Trophoblast cell (in vitro differentiated cells and primary cell): ENCODE measurements at regions not wholly inside any gene's neighbourhood (a gene's known extent, or its start where the extent isn't known, plus 50 kb on each side); places are given as distances from the start of the nearest gene placed in this dataset.

ENCODE experiments used
- DNase-seq, 2 donors: peaks; one replicate each; pipeline ENCODE4 v3.0.0-alpha.2; 2016
- H2AFZ ChIP-seq: 2 replicates; pipeline ENCODE4 v1.6.1; 2013; ENCODE audit warnings: low read length, moderate library complexity, mild to moderate bottlenecking; ENCODE audit not compliant: insufficient read depth, poor library complexity
- H2AK5ac ChIP-seq: 2 replicates; pipeline ENCODE4 v1.6.1; 2013; ENCODE audit warnings: mild to moderate bottlenecking, low read length
- H2BK120ac ChIP-seq: 2 replicates; pipeline ENCODE4 v1.6.1; 2013; ENCODE audit warnings: low read length, mild to moderate bottlenecking, moderate library complexity; ENCODE audit not compliant: insufficient read depth, poor library complexity
- H2BK12ac ChIP-seq: 2 replicates; pipeline ENCODE4 v1.6.1; 2013; ENCODE audit warnings: mild to moderate bottlenecking, low read length, moderate library complexity
- H2BK5ac ChIP-seq: 2 replicates; pipeline ENCODE4 v1.6.1; 2013; ENCODE audit warnings: low read length, low read depth, moderate library complexity, mild to moderate bottlenecking; ENCODE audit not compliant: poor library complexity
- H3K14ac ChIP-seq: 2 replicates; pipeline ENCODE4 v1.6.1; 2013; ENCODE audit warnings: mild to moderate bottlenecking, low read length
- H3K18ac ChIP-seq: 2 replicates; pipeline ENCODE4 v1.6.1; 2013; ENCODE audit warnings: mild to moderate bottlenecking, low read length
- H3K23ac ChIP-seq: 2 replicates; pipeline ENCODE4 v1.6.1; 2013; ENCODE audit warnings: low read length
- H3K27ac ChIP-seq: 2 replicates; pipeline ENCODE4 v1.5.1; 2013; ENCODE audit warnings: low read depth, mild to moderate bottlenecking, inconsistent platforms, low read length, moderate library complexity
- H3K27me3 ChIP-seq: 2 replicates; pipeline ENCODE4 v1.6.1; 2013; ENCODE audit warnings: inconsistent platforms, mild to moderate bottlenecking, low read length, moderate library complexity; ENCODE audit not compliant: insufficient read depth
- H3K36me3 ChIP-seq, 2 experiments: 1 replicate in 1 of 2; 2 replicates in 1 of 2; pipeline ENCODE4 v1.6.1; 2013; ENCODE audit warnings: low read length in 2 of 2, mild to moderate bottlenecking in 2 of 2, moderate library complexity in 1 of 2; ENCODE audit not compliant: insufficient read depth in 2 of 2, control insufficient read depth in 1 of 2
- H3K4ac ChIP-seq: 2 replicates; pipeline ENCODE4 v1.6.1; 2013; ENCODE audit warnings: low read depth, mild to moderate bottlenecking, low read length, moderate library complexity
- H3K4me1 ChIP-seq, 2 experiments: 1 replicate in 1 of 2; 2 replicates in 1 of 2; pipeline ENCODE4 v1.6.1; 2013; ENCODE audit warnings: low read length in 2 of 2, mild to moderate bottlenecking in 2 of 2, moderate library complexity in 1 of 2; ENCODE audit not compliant: insufficient read depth in 2 of 2, control insufficient read depth in 1 of 2
- H3K4me2 ChIP-seq: 2 replicates; pipeline ENCODE4 v1.6.1; 2013; ENCODE audit warnings: inconsistent platforms, mild to moderate bottlenecking, low read length, moderate library complexity
- H3K4me3 ChIP-seq: 2 replicates; pipeline ENCODE4 v1.5.1; 2013; ENCODE audit warnings: mild to moderate bottlenecking, low read depth, low read length, inconsistent platforms
- H3K79me1 ChIP-seq: one replicate; pipeline ENCODE4 v1.6.1; 2013; ENCODE audit warnings: low read length
- H3K79me2 ChIP-seq: 2 replicates; pipeline ENCODE4 v1.6.1; 2013; ENCODE audit warnings: low read length, mild to moderate bottlenecking; ENCODE audit not compliant: control insufficient read depth, insufficient read depth, poor library complexity
- H3K9ac ChIP-seq: 2 replicates; pipeline ENCODE4 v1.6.1; 2013; ENCODE audit warnings: mild to moderate bottlenecking, low read length
- H3K9me3 ChIP-seq: 2 replicates; pipeline ENCODE4 v1.6.1; 2013; ENCODE audit warnings: low read depth, mild to moderate bottlenecking, control low read depth, inconsistent platforms, low read length; ENCODE audit not compliant: insufficient read depth
- H4K12ac ChIP-seq: 2 replicates; pipeline ENCODE4 v1.6.1; 2013; ENCODE audit warnings: low read depth, mild to moderate bottlenecking, low read length, moderate library complexity
- H4K8ac ChIP-seq: 2 replicates; pipeline ENCODE4 v1.6.1; 2013; ENCODE audit warnings: low read depth, mild to moderate bottlenecking, low read length, moderate library complexity
- H4K91ac ChIP-seq: one replicate; pipeline ENCODE4 v1.6.1; 2013; ENCODE audit warnings: low read depth, mild to moderate bottlenecking, low read length, moderate library complexity
- WGBS: extraction: QIAGEN DNeasy Blood & Tissue Kit; methylation state at CpG from one replicate; pipeline ENCODE4 v1.1.7; 2013; ENCODE audit warnings: missing lambda C conversion rate; ENCODE audit not compliant: insufficient read length, insufficient coverage; ENCODE audit errors: extremely low coverage; 5-methylcytosine and 5-hydroxymethylcytosine counted together

DNA sequence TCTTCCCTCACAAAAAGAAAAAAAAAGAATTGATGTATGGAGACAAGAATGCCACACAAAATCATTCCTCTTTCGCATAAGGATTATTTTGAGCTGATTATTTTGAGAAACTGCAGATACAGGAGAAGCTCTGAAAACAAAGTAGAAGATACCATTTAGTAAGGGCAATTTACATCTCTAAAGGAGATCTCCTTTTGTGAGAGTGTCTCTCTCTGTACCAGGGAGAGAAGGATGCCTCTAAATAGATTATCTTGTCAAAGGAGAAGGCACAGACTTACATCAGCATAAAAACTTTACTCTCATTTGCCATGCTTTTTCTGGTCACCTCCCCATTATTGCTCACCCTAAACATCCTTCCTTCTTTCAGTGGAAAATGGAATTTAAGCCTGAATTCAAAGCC, 747.9 kb upstream of the COBL start:
- Histone ChIP-seq H3K18ac (no peak overlapping the region), H3K4ac (no peak overlapping the region)
- no CpG with 5 or more reads among the region's 1 CpG for WGBS

DNA sequence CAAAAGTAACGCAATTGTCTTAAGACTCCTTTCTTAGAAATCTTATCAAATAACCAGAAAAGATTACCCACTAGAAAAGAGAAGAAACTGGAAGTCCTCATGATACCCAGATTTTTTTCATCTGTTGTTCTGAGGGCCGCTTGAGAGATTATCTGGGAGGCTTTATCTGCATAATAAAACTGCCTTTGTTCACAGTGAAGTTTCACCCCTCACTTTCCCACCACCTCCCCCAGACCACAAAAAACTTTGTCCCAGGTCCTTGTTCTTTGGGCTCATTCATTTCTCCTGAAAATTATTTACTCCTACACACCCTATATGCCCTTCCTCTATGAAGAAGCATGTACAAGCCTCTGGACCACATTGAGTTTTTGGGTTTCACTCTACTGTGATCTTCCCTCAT, 745.1 kb upstream of the COBL start:
- Histone ChIP-seq H2BK5ac (no peak overlapping the region), H2AK5ac (no peak overlapping the region), H3K36me3 (no peaks in the 10 kb centered on the region), H3K79me1 (no peaks in the 10 kb centered on the region), H4K12ac (no peak overlapping the region), H4K91ac (no peak overlapping the region), H3K79me2 (no peaks in the 10 kb centered on the region), H2BK120ac (no peak overlapping the region), H3K4me1 (no peaks in the 10 kb centered on the region), H3K27ac (no peak overlapping the region), H2AFZ (no peak overlapping the region), H3K9me3 (no peaks in the 10 kb centered on the region), H3K9ac (no peak overlapping the region), H4K8ac (no peak overlapping the region), H3K4me2 (no peak overlapping the region), H3K27me3 (no peaks in the 10 kb centered on the region), H3K14ac (no peak overlapping the region), H3K4ac (no peak overlapping the region), H3K4me3 (no peak overlapping the region), H2BK12ac (no peak overlapping the region), H3K18ac (no peak overlapping the region), H3K23ac (no peak overlapping the region)
- no CpG with 5 or more reads among the region's 2 CpGs for WGBS
- DNase-seq: no peak

More for the DNA sequence above, 747.9 kb upstream of the COBL start:
- H3K79me2 ChIP-seq: no peaks in the 10 kb centered on the region
- no peak overlapping the region for H2BK12ac ChIP-seq
- no peak overlapping the region for H4K8ac ChIP-seq
- H3K23ac ChIP-seq: no peak overlapping the region
- no peak overlapping the region for H3K14ac ChIP-seq
- H4K91ac ChIP-seq: no peak overlapping the region
- H2BK120ac ChIP-seq: no peak overlapping the region
- H4K12ac ChIP-seq: no peak overlapping the region
- no peaks in the 10 kb centered on the region for H3K4me1 ChIP-seq
- no peaks in the 10 kb centered on the region for H3K79me1 ChIP-seq
- H3K36me3 ChIP-seq: no peaks in the 10 kb centered on the region
- no peak overlapping the region for H3K27ac ChIP-seq
- DNase-seq: no peak
- no peak overlapping the region for H2AFZ ChIP-seq
- no peak overlapping the region for H2BK5ac ChIP-seq
- no peaks in the 10 kb centered on the region for H3K27me3 ChIP-seq
- H3K4me3 ChIP-seq: no peak overlapping the region
- H3K9ac ChIP-seq: no peak overlapping the region
- no peak overlapping the region for H3K4me2 ChIP-seq
- no peaks in the 10 kb centered on the region for H3K9me3 ChIP-seq
- H2AK5ac ChIP-seq: no peak overlapping the region

DNA sequence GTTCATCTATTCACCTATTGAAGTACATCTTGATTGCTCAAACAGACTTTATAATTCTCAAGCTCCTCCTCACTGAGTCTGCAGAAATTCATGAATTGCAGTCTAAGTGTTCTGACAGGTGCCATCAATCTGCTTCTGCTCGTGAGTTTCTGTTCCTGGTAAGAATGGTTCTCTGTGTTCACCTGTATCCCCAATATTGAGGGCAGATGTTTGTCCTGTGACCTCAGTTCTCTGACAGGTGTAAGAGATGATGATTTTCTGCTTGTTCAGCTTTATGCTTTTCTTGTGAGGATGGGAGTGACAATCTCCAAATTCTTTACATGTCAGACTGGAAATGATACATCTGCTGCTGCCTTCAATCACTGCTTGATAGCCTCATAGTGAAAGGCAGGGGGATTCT, 736.9 kb upstream of the COBL start:
- Histone ChIP-seq H3K23ac (no peak overlapping the region), H3K14ac (no peak overlapping the region), H3K9me3 (no peaks in the 10 kb centered on the region), H2BK12ac (no peak overlapping the region), H3K4me2 (no peak overlapping the region), H3K4ac (no peak overlapping the region), H3K79me2 (no peaks in the 10 kb centered on the region), H2BK120ac (no peak overlapping the region), H2AFZ (no peak overlapping the region), H3K79me1 (no peaks in the 10 kb centered on the region), H4K91ac (no peak overlapping the region), H2BK5ac (no peak overlapping the region), H3K27me3 (no peaks in the 10 kb centered on the region), H3K18ac (no peak overlapping the region), H3K36me3 (no peaks in the 10 kb centered on the region), H3K27ac (no peak overlapping the region), H3K9ac (no peak overlapping the region), H3K4me1 (no peaks in the 10 kb centered on the region), H3K4me3 (no peak overlapping the region), H4K12ac (no peak overlapping the region), H2AK5ac (no peak overlapping the region), H4K8ac (no peak overlapping the region)
- no peak for DNase-seq
- WGBS: no CpG with 5 or more reads among the region's 1 CpG

DNA sequence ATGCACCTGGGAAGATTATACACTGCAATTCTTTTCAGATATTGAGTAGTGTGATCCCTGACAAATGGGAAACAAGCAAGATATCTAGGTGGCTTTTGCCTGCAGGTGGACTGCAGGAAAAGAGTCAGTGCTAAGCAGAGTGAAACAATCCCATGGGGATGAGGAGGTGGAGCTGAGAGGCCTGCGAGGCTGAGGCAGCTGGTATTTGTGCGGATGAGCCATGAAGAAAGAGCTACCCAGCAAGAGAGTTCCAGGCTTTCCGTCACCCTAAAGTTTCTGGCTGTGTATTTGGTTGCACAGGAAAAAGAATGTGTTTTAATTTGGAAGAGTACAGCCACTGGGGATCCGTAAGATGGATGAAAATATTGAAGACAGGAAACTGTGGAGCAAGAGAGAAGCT, 714.1 kb upstream of the COBL start:
- no peak overlapping the region for H3K18ac ChIP-seq
- no peak overlapping the region for H2BK120ac ChIP-seq
- H2AFZ ChIP-seq: no peak overlapping the region
- no peak overlapping the region for H3K9ac ChIP-seq
- H3K4ac ChIP-seq: no peak overlapping the region
- H2BK12ac ChIP-seq: no peak overlapping the region
- no peak overlapping the region for H3K27ac ChIP-seq
- H3K14ac ChIP-seq: no peak overlapping the region
- WGBS: no CpG with 5 or more reads among the region's 4 CpGs
- no peak overlapping the region for H3K4me2 ChIP-seq
- no peak overlapping the region for H2BK5ac ChIP-seq
- no peaks in the 10 kb centered on the region for H3K9me3 ChIP-seq
- H3K36me3 ChIP-seq: no peaks in the 10 kb centered on the region
- no peak overlapping the region for H4K8ac ChIP-seq
- no peaks in the 10 kb centered on the region for H3K27me3 ChIP-seq
- no peak overlapping the region for H4K91ac ChIP-seq
- no peak for DNase-seq
- H3K4me1 ChIP-seq: no peaks in the 10 kb centered on the region
- H4K12ac ChIP-seq: no peak overlapping the region
- H3K79me1 ChIP-seq: no peaks in the 10 kb centered on the region
- H2AK5ac ChIP-seq: no peak overlapping the region
- H3K79me2 ChIP-seq: no peaks in the 10 kb centered on the region
- no peak overlapping the region for H3K4me3 ChIP-seq
- no peak overlapping the region for H3K23ac ChIP-seq
